ENCODE measurements at regions not wholly inside any gene's neighbourhood (a gene's known extent, or its start where the extent isn't known, plus 50 kb on each side); places are given as distances from the start of the nearest gene placed in this dataset.

DNA sequence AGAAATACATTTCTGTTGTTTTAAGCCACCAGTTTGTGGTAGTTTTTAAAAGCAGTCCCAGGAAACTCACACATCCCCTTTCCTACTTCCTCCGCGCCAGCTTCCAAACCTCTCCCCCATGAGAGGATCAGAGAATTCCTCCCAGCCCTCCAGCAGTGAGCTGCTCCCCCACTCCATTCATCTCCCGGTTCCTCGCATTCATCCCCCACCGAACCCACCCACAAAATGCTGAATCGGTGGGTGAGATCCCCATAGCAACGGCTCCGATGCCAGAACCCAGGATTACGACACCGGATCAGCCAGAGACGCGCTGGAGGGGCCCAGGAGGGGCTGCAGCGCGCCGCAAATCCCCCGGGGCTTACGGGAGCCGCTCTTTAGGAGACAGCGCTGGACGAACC is 251.4 kb upstream of the RPL38 start (continued):
- TF ChIP-seq, protein P1, sequence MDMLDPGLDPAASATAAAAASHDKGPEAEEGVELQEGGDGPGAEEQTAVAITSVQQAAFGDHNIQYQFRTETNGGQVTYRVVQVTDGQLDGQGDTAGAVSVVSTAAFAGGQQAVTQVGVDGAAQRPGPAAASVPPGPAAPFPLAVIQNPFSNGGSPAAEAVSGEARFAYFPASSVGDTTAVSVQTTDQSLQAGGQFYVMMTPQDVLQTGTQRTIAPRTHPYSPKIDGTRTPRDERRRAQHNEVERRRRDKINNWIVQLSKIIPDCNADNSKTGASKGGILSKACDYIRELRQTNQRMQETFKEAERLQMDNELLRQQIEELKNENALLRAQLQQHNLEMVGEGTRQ (IDR thresholded peaks at IDR 0.05; ENCODE audit: low read length): no peak
- TF ChIP-seq SUZ12 (IDR thresholded peaks at IDR 0.05; ENCODE audit: low read length) (peak; percentile 26; the same call in 1 of the 2 replicates), CHD2 (IDR thresholded peaks at IDR 0.05; ENCODE audit: low read length) (no peak), SP1 (IDR thresholded peaks at IDR 0.05; ENCODE audit: low read depth, low read length) (no peak), SP4 (IDR thresholded peaks at IDR 0.05; ENCODE audit: low read length) (no peak), RBBP5 (IDR thresholded peaks at IDR 0.05; ENCODE audit: borderline replicate concordance, low read depth, low read length) (peak; percentile 24; the same call in 1 of the 2 replicates), RNF2 (IDR thresholded peaks at IDR 0.05; ENCODE audit: borderline replicate concordance, low read depth, low read length, missing control alignments, poor library complexity, severe bottlenecking) (no peak), FOSL1 (IDR thresholded peaks at IDR 0.05; ENCODE audit: insufficient read depth, low read depth, low read length) (no peak)
